Hepatic stellate cell (primary cell): ENCODE measurements at regions not wholly inside any gene's neighbourhood (a gene's known extent, or its start where the extent isn't known, plus 50 kb on each side); places are given as distances from the start of the nearest gene placed in this dataset.
A peak's percentile ranks its signal among the peaks of the same experiment; 100 is the strongest.
"Not testable (repeated sequence)": the region's sequence is repeated elsewhere in the genome, so short reads cannot be mapped to it uniquely, and the experiment has no call there.

ENCODE experiments used
- DNase-seq: peaks from one replicate; pipeline ENCODE4 v3.0.0; 2011; ENCODE audit warnings: low spot score

DNA sequence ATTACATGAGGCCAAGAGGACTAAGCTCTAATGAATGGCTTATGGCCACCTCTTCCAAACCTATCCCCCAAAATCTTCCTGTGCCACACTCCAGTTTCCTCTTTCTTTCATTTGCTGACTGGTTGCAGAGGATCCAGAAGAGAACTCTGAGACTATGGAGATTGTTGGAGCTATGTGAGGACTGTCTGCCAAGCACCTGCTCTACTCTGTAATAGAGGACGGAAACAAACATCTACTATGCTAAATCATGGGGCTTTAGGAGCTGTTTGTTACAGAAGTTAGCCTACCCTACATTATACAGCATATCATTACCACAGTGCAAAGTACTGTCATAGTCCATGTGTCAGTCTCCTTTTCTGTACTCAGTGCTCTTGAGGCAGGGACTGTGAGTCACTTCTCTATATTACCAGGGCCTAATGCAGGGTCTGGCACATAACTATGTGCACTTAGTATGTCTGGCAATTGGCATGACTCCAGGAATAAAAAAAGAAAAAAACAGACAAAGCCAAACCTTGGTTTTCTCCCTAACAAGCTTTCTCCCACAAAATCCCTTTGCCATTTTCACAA is 95.1 kb downstream of the RPAP3 start:
- DNase-seq: no peak

DNA sequence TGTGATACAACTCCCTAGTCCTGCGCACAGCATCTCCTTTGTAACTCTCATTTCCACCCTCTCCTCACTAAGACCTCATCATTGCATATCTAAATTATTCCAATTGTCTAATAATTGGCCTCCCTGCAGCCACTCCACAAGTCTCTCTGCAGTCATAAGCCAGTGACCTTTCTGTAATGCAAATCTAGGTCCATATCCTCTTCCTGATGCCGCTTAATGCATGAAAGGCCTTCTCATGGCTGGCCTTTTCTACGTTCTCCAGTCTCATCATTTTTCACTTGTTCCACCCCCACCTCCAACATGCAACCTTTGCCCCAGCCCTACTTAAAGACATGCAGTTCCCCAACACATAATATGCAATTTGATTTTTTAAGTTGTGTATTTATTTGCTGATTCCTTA is 96.0 kb downstream of the RPAP3 start:
- no peak for DNase-seq

DNA sequence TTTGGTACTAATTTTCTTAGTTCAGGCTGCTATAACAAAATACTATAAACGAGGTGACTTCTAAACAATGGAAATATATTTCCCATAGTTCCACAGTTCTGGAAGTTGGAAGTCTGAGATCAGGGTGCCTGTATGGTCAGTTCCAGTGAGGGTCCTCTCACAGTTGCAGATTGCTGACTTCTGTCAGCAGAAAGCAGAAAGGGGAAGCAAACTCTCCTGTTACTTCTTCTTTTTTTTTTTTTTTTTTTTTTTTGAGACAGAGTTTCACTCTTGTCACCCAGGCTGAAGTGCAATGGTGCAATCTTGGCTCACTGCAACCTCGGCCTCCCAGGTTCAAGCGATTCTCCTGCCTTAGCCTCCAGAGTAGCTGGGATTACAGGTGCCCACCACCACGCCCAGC is 97.2 kb downstream of the RPAP3 start:
- not testable (repeated sequence) for DNase-seq

DNA sequence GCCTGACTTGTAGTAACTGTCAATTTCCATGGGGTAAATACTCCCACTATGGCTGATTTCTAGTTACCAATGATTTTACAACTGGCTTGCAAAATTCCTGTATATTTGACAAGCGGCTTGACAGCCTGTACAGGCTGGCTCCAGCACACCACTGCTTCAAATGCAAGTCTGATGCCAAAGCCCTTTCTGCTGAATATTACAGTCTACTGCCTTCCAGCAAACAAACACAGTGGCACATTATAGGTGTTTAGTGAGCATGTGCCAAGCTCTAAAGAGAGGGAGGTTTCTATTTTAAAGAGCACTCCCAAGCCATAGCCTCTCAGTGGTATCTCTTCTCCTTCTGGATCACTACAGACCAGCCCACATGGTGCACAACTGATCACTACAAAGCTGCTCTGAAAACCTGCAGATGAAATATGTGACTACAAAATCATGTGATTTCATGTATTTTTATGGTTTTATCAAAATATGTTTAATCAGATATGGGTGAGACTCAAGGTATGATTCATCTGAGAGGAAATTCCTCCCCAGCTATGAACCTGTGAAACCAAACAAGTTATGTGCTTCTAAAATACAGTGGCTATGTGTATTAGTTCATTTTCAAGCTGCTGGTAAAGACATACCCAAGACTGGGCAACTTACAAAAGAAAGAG is 101.5 kb downstream of the RPAP3 start:
- peak; percentile 15 for DNase-seq

DNA sequence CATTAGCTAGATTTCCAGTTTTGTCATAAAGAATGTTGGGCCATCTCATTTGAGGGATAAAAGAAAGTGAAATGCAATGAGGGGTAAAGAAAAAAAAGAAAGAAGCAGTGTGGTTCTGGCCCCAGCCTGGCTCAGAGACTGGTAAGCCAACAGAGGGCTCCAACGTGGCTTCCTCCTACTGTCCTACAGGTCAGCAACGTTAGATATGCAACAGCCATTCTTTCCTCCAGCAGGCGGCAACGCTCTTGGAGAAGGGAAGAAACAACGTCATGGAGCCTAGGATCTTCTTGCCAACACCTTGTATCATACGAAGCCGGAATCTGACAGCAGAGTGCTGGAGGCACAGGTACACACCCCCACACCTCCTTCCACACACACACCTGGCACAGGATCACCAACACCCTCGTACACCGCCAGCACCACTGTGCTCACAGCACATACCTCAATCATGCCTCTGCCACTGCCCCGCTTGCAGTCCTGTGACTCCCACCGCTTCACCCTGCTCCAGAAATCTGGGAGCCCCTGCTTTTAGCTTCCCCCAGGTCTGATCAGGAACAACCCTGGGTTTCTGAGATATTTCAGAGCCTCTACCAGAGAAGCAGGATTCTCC is 102.8 kb downstream of the RPAP3 start:
- DNase-seq: no peak

DNA sequence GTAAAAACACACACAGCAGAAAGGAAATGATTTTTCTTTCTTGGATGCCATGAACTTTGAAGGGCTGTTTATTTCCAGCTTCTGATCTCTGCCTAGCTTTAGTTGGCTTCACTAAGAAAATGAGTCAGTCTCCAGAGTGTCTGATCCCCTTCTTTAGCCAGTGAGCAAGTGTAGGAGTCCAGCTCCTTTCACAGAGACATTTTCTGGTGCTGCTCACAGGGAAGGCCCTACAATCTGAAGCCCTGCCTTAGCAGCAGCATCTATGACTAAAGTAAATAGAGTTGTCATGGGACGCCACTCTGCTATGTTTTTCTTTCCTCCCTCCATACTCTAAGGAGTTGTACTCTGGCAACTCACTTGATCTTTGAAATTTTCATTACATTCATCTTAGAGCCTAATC is 103.5 kb downstream of the RPAP3 start:
- DNase-seq: peak; percentile 69

DNA sequence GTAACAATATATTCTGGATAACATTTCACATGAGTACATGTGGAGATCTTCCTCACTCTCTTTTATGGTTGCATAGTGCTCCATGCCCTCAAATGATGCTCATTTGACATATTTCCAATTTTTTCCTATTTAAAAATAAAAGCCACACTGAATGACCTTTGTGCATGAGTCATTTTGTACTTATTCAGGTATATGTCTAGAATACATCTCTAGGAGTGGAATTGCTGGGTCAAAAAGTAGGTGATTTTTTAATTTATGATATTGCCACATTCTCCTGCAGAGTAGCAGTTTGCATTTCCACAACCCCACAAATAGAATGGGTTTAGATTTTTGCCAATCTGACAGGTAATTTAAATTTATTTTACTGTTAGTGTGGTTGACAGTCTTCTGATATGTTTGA is 104.8 kb downstream of the RPAP3 start:
- DNase-seq: no peak

GRCh38 chr12:47591795-47592194 is 114.0 kb downstream of the RPAP3 start:
- DNase-seq: no peak

DNA sequence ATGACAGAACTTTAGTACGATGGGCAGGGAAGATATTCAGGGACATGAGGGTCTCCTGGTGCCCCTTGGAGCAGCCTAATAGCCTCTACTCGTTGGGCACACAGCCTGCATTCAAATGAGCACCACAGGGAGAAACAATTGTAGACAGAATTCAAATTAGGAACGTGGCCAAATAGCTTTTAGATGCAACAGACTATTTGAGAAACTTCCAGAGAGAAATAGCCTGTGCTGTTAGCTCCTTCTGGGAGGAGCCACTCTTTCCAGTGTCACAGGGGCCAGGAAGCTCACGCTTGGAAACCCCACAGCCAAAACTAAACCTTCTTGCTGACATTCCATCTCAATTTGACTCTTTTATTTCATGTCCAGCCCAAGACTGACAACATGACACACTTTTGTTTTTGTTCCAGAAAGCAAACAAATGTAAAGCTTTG is 114.5 kb downstream of the RPAP3 start:
- no peak for DNase-seq

GRCh38 chr12:47590771-47591360 is 115.0 kb downstream of the RPAP3 start:
- DNase-seq: no peak

GRCh38 chr12:47586952-47587669 is 118.7 kb downstream of the RPAP3 start:
- DNase-seq: no peak

- no peak for DNase-seq
Measured at GRCh38 chr12:47585507-47585906, 120.3 kb downstream of the RPAP3 start.

DNA sequence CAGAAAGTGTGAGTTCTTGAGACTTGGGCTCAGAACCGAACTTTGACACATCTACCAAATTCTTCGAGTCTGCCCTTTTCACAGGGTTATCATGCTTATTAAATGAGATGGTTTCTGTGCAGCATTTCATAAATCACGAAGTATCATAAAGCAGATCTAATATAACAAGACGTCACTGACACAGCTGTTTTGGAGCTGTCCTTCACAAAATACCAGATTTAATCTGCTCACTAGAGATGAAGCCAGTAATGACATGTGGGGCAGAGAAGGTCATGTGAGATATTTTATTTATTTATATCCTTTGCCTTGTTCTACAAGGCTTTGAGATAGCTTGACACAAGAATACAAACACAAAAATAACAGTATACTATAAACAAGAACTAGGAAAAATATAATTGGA is 127.0 kb downstream of the RPAP3 start:
- no peak for DNase-seq

DNA sequence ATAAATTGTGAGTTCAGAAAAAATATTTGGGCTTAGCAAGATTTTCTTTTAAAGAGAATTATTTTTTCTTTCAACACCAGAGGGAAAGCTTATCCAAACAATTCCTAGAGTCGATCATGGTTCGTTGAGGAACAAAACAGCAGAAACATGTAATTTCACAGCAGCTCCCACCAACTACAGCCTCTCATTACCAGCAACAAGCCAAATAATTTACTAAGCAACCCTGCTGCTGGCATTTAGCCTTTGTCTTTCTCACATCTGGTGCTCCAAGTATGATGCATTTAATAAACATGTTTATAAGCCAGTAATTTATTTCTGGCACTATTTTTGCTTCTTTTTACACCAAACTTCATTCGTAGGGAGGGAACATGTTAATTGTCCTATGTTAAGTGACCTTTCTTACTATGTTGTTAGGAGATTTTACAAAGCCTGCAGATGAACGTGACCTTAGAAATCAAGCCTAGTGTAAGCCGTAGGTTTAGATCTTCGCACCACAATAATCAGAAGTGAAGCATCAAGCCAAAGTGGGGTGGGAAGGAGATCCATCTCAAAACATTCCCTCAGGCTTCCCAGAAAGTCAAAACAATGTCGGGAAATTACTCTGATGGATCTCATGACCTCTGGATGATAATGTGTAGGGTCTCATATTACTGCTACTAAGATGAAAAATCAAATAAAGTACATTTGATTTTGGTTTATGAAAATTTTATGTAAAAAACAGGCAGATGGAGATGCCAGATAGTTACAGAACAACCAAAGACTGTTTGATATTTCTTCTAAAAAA is 128.4 kb downstream of the RPAP3 start:
- DNase-seq: no peak

GRCh38 chr12:47576289-47576945 is 129.4 kb downstream of the RPAP3 start:
- DNase-seq: no peak

DNA sequence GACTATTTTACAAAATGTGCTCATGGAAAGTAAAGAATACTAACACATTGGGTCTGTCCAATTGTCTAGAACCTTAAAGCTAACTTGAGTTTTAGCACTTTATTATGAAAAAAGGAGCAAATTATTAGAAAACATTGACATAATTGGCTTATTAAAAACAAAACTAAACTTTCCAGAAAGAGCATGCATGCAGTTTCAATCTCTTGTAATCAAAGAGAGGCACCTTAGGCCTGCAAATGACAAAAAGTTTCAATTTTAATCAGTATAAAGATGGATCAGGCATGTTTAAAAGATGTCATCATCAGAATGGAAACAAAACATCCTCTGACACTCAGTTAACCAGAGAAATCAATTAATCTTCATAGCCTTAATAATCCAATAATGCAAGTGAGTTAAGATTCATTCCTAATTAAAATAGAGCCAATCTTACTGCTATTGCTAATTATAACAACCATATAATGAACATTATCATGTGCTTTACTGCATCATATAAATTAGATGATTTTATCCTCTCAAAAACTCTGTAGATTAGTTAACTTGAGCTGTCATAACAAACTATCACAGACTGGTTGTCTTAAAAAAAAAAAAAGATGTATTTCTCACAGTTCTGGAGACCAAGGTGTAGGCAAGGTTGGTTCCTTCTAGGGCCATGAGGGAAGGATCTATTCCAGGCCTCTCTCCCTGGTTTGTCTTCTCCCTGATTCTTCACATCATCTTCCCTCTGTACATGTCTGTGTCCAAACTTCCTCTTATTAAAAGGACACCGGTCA is 131.4 kb downstream of the RPAP3 start:
- no peak for DNase-seq

- no peak for DNase-seq
Measured at GRCh38 chr12:47573146-47573659, 132.6 kb downstream of the RPAP3 start.

- no peak for DNase-seq
Measured at GRCh38 chr12:47570151-47570550, 135.7 kb downstream of the RPAP3 start.

GRCh38 chr12:47562201-47562600 is 143.6 kb downstream of the RPAP3 start:
- DNase-seq: no peak

GRCh38 chr12:47561746-47562145 is 144.1 kb downstream of the RPAP3 start:
- DNase-seq: no peak
